ENCODE measurements at regions not wholly inside any gene's neighbourhood (a gene's known extent, or its start where the extent isn't known, plus 50 kb on each side); places are given as distances from the start of the nearest gene placed in this dataset.
A peak's percentile ranks its signal among the peaks of the same experiment; 100 is the strongest.

DNA sequence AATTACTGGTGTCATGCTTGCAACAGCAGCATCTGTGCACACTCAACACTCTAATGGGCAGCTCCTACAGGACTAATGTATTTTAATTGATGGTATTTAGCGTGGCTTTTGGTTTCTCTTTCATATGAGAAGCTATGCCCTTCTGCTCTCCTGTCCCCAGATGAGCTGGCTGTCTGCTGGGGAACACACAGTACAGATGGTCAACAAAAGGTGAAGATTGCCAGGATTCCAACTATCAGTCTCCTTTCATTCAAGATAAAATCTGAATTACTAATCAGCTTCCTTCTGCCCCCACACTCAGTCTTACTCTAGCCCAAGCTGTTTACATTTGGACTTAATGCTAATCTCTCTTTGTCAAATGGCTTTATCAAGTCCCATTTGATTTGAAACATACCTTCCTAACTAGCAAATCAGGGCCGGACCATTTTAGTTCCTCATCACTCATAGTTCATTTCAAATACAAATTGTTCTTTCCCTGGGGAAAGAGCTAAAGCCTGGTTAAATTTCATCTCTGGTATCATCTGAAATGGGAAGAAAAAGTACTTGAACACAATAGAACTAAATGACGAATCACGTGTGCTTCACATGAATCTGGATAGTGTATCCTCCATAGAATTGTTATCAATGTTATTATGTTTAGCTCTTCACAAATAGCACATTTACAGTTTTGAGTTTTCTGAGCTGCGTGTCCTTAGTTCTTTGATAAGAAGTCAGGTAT, 988.0 kb downstream of the PCDH17 start (continued):
- peak in 1 of 2 experiments; percentile 86; a peak in 2 of 4 replicates for TF ChIP-seq EP300 (IDR thresholded peaks at IDR 0.05; ENCODE audit: borderline replicate concordance in 1 of 2, low read depth in 1 of 2, low read length in 1 of 2)
- TF ChIP-seq FOSL2 (IDR thresholded peaks at IDR 0.05; ENCODE audit: borderline replicate concordance, low read depth) = no peak
- TF ChIP-seq TAF1 (IDR thresholded peaks at IDR 0.05; ENCODE audit: borderline replicate concordance, low read depth, low read length) = no peak
- no peak for TF ChIP-seq POLR2AphosphoS5 (IDR thresholded peaks at IDR 0.05; ENCODE audit: low read depth, low read length)
- no peak for TF ChIP-seq TEAD4 (IDR thresholded peaks at IDR 0.05; ENCODE audit: borderline replicate concordance, insufficient read depth)
- TF ChIP-seq, protein P1, sequence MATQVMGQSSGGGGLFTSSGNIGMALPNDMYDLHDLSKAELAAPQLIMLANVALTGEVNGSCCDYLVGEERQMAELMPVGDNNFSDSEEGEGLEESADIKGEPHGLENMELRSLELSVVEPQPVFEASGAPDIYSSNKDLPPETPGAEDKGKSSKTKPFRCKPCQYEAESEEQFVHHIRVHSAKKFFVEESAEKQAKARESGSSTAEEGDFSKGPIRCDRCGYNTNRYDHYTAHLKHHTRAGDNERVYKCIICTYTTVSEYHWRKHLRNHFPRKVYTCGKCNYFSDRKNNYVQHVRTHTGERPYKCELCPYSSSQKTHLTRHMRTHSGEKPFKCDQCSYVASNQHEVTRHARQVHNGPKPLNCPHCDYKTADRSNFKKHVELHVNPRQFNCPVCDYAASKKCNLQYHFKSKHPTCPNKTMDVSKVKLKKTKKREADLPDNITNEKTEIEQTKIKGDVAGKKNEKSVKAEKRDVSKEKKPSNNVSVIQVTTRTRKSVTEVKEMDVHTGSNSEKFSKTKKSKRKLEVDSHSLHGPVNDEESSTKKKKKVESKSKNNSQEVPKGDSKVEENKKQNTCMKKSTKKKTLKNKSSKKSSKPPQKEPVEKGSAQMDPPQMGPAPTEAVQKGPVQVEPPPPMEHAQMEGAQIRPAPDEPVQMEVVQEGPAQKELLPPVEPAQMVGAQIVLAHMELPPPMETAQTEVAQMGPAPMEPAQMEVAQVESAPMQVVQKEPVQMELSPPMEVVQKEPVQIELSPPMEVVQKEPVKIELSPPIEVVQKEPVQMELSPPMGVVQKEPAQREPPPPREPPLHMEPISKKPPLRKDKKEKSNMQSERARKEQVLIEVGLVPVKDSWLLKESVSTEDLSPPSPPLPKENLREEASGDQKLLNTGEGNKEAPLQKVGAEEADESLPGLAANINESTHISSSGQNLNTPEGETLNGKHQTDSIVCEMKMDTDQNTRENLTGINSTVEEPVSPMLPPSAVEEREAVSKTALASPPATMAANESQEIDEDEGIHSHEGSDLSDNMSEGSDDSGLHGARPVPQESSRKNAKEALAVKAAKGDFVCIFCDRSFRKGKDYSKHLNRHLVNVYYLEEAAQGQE (IDR thresholded peaks at IDR 0.05; ENCODE audit: low read depth, low read length) = no peak

DNA sequence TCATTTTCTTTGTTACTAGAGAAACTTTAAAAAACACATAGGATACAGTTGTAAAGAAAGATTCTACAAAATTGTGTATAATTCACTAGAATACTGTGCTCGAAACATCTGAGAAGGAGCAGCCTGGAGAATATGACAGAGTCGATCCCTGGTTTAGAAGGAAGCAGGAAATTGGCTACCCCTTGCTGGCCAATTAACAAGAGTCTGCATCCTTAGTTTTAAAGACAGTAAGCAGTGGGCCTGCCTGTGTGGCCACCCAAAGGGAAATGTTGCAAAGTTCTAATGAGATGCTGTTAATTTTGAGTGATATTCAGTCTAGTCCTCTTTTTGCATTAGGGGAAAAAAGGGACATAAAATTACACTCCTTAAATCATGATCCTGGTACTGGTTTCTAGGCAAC, 988.6 kb downstream of the PCDH17 start:
- H3K79me2 ChIP-seq (ENCODE audit: insufficient read depth) = no peaks in the 10 kb centered on the region
- H3K27ac ChIP-seq (ENCODE audit: low read depth in 2 of 2, low read length in 1 of 2) = peak overlapping the region in 1 of 2 experiments; percentile 90; a peak in 2 of 4 replicates
- H3K9me2 ChIP-seq = no peaks in the 10 kb centered on the region
- ChIA-PET CTCF (interaction anchor here (1.1 to 2.0 kb wide), 2 partner anchors 12 to 1058 kb away, joined by 5 to 6 read pairs; no protein-coding TSS in a partner anchor), POLR2A (no interaction called here)
- H3K36me3 ChIP-seq (replicated peaks in 1 of 2; ENCODE audit: control insufficient read depth in 1 of 2, insufficient read depth in 2 of 2, low read length in 1 of 2) = no peaks in the 10 kb centered on the region
- TF ChIP-seq, protein P2, sequence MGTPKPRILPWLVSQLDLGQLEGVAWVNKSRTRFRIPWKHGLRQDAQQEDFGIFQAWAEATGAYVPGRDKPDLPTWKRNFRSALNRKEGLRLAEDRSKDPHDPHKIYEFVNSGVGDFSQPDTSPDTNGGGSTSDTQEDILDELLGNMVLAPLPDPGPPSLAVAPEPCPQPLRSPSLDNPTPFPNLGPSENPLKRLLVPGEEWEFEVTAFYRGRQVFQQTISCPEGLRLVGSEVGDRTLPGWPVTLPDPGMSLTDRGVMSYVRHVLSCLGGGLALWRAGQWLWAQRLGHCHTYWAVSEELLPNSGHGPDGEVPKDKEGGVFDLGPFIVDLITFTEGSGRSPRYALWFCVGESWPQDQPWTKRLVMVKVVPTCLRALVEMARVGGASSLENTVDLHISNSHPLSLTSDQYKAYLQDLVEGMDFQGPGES (IDR thresholded peaks at IDR 0.05; ENCODE audit: low read depth, low read length) = no peak
- TF ChIP-seq, protein P3, sequence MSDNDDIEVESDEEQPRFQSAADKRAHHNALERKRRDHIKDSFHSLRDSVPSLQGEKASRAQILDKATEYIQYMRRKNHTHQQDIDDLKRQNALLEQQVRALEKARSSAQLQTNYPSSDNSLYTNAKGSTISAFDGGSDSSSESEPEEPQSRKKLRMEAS (IDR thresholded peaks at IDR 0.05; ENCODE audit: low read depth) = no peak
- TF ChIP-seq RCOR1 (IDR thresholded peaks at IDR 0.05; ENCODE audit: low read length) (no peak), MEF2A (IDR thresholded peaks at IDR 0.05; ENCODE audit: borderline replicate concordance, low read depth) (no peak)
- H3K4me2 ChIP-seq = no peak overlapping the region
- no peak overlapping the region for H3K9ac ChIP-seq
- H4K20me1 ChIP-seq (ENCODE audit: insufficient read depth) = no peaks in the 10 kb centered on the region
- peaks cover 7 to 9% of the 10 kb centered on the region in 2 experiments; a peak in 2 of 4 replicates for H3K4me1 ChIP-seq (ENCODE audit: control insufficient read depth in 1 of 2, insufficient read depth in 2 of 2, low read depth in 1 of 2, low read length in 1 of 2)
- no peaks in the 10 kb centered on the region for H3K9me3 ChIP-seq
- no peak overlapping the region for H3K4me3 ChIP-seq (ENCODE audit: low read depth in 2 of 2, low read length in 1 of 2)
- 19% methylated on average over 2 of the region's 2 CpGs for WGBS (ENCODE audit: low lambda C conversion rate)
- no peak overlapping the region for H2AFZ ChIP-seq (ENCODE audit: low read depth)
- H3K27me3 ChIP-seq (ENCODE audit: insufficient read depth) = no peaks in the 10 kb centered on the region
- no peaks in the 10 kb centered on the region for H3F3A ChIP-seq (replicated peaks; ENCODE audit: insufficient read depth)
- peak; percentile 21 for DNase-seq
